SH-SY5Y (cell line): ENCODE measurements at regions not wholly inside any gene's neighbourhood (a gene's known extent, or its start where the extent isn't known, plus 50 kb on each side); places are given as distances from the start of the nearest gene placed in this dataset.
A peak's percentile ranks its signal among the peaks of the same experiment; 100 is the strongest.

Experiments used
- GATA2 ChIP-seq: IDR thresholded peaks from 2 replicates; pipeline ENCODE4 v1.6.1; 2011; ENCODE audit warnings: mild to moderate bottlenecking, low read depth, low read length
- GATA3 ChIP-seq: IDR thresholded peaks from 2 replicates; pipeline ENCODE4 v1.6.1; 2011; ENCODE audit warnings: low read depth, mild to moderate bottlenecking, low read length, moderate library complexity

DNA sequence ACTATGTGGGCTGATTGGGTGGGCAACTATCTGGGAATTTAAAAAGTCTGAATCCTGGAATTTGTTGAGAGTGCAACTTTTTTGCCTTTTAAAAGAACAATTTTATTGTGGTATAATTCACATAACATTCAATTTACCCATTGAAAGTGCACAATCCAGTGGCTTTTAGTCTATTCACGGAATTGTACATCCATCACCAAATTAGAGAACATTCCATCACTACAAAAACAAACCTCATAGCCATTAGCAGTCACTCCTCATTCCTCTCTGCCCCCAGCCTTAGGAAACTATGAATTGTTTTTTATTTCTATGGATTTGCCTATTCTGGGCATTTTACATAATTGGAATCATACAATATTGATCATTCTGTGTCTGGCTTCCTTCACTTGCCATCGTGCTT is 101.8 kb upstream of the ALDH1A3 start:
- TF ChIP-seq GATA3 (no peak), GATA2 (no peak)

DNA sequence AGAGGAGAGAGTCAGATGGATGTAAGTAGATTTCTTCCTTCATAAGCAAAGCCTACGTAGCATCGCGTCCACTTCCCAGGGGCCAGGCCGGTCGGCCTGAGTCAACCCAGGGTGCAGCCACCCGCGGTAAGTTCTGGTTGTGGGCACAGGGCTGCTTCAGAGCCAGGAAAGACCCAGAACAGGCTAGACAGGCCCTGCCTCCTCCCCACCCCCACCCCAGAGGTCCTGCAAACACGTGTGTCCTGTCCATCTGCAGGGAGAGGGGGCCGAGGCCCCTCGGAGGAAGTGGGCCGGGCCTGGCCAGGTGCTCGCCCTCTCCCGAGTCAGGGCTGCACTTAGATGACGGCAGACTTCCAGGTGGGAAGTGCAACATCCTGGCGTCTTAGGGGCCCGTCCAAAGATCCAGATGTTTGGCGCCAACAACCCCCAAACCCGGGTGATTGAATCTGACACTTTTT is 100.8 kb upstream of the ALDH1A3 start:
- TF ChIP-seq GATA3 (no peak), GATA2 (no peak)

DNA sequence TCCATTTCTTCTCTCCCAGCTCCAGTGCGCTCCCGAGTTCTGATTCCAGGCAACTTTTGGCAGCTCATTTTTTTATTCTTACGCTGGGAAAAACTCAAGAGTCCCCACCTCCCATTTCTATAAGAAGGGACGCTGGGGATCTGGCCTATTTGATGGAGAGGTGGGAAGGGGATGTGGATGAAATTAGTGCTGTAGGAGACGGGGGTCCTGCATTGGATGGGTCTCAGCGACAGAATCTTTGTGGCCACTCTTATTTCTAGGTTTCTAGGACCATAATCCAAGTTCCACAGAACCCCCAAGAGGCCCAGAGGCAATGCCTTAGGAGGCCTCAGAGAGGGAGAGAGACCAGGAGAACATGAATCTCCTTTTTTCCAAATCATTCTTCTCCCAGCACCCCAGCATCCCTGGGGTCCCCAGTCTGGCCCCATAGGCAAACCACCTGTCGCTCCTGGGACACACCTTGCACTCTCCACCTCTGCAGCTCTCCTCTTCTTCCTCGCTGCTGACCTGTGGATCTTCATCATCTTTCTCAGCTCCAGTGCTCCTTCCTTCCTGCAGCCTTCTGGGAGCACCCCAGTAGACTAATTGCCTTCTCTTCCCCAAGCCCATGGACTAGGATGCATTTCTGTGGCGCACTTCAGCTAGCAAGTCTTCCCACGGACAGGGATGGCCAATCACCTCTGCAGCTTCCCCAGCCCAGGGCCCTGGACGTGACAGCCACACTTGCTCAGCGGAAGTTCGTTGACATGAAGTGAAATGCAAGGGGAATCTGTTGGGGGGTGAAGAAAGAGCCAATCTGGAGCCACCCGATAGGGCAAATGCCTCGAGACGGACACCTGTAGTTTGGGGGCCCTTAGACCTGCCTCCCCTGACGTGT is 100.1 kb upstream of the ALDH1A3 start:
- no peak for TF ChIP-seq GATA2
- TF ChIP-seq GATA3, result no peak

DNA sequence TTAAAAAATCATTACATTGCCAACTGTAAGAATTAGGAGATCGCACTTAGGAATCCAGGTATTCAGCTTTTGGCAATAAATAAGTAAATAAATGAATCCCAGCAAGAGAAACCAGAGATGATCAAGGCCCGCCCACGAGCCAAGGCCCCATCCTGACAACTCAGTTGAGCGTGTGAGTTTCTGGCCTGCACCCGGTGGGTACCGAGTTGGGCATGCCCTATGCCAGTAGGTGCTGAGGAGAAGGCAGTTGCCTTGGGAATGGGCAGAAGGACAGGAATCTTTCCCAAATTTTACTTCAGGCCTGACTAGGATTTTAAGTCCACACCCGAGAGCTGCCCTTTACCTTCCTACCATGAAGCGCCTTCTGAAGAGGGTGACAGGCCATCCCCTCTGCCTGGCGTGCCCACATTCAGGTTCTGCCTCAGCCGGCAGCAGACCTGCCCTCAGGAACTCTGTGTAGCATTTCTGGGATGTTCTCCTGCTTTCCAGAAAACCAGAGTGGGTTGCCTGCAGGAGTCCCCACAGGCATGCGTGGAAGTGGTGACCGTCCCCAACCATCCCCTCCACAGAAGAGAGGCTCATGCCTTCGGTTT is 99.3 kb upstream of the ALDH1A3 start:
- TF ChIP-seq GATA3 (no peak), GATA2 (no peak)

DNA sequence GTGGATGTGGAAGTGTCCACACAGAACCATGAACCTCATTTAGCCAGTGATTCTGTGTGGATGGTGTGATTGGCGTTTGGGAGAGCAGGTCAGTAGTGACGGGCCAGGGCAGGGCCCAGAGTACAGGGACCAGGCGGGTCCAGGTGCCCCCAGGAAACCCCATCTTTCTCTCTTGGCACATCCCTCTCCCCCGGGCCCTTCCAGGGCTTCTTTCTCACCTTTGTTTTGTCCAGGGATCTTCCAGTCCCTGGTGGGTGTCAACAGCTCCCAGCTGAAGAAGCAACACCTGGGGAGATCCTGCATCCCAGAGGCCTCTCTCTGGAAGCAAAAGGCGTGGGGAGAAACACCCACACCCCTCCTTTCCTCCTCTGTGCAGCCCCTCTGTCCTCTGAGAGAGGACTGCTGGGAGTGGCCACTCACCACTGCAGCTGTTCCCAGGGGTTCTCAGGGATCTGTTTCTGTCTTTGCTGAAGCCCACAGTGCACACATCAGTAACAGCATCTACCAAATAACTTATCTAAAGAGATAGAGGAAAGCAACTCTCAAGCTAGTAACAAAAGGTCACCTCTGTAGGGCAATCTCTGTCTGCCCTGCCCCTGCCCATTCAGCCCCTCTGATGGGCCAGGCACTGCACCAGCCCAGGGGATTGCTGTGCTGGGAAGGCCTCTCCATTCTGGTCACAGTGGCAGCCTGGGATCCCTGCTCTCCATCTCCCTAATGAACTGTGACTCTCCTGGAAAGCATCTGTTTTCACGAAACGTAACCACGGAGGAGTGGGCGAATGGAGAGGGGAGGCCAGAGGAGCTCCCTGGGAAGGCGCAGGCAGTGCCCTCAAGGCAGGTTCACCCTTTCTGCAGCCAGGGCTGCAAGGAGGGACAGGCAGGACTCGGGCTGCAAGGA is 98.3 kb upstream of the ALDH1A3 start:
- TF ChIP-seq GATA3 (no peak), GATA2 (peak; percentile 73)

DNA sequence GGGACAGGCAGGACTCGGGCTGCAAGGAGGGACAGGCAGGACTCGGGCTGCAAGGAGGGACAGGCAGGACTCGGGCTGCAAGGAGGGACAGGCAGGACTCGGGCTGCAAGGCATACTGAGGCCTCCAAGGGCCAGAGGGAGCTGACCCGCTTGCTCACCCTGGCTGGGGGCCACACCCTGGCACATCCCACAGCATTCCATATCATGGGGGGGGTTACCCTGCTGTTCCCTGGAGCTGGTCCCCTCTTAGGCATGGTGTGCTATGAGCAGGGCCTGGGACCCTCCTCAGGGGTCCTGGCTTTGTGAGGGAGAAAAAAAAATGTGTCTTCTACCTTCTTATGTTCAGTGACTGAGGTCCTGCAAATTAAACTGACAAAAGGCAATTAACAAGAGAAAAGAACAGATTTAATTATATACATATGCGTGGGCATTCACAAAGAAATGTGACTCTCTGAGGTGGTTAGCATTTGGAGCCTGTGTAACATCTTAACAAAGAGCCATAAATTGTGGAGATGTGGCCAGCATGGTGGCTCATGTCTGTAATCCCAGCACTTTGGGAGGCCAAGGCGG is 97.6 kb upstream of the ALDH1A3 start:
- TF ChIP-seq GATA2 (no peak), GATA3 (no peak)

DNA sequence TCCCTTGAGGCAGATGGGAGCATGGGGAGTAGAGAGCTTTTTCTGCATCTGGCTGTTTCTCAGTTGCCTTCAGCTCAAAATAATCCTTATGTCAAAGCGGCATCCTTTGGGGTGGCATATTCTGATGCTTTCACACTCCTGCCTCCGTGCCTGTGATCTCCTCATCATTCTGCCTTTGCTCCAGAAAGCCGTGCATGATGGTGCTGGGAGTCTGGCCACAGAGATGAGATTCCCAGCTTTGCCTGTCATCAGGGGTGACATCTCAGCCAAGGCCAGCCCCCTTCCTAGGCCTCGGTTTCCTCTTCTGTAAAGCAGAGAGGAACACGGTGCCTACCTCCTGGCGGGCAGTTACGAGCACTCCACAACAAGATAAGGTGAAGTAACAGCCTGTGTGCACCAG is 96.3 kb upstream of the ALDH1A3 start:
- no peak for TF ChIP-seq GATA2
- no peak for TF ChIP-seq GATA3

DNA sequence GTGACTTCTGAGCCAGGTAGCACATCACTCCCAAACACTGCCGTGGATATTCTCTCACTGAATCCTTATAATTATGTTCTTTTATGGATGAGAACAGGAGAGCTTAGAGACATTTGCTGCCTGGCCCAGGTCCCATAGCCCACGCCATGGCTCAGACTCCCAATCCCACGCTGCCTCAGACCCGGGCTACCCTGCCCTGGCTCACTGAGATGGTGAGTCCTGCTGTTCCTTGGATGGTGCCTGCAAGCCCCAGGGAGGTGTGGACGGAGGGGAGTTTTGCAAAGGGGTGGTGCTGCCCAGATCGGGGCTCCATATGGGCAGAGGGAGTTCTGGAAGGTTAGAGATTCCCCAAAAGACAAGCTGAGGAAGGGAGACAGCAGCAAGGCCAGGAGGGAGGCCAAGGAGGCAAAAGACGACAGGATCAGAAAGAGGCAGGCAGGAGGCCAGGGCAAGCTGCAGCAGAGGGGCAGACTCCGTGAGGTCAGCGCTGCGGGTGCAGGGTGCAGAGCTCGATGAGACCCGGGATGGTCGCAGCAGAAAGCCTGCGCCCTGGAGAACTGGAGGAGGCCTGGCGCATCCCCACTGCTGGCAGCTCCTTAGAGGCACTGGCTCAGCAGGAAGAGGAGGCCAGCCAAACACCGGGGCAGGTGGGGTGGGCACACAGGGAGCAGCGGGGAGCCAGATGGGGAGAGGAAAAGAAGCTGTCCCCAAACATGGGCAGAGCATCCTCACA is 95.7 kb upstream of the ALDH1A3 start:
- no peak for TF ChIP-seq GATA3
- no peak for TF ChIP-seq GATA2

DNA sequence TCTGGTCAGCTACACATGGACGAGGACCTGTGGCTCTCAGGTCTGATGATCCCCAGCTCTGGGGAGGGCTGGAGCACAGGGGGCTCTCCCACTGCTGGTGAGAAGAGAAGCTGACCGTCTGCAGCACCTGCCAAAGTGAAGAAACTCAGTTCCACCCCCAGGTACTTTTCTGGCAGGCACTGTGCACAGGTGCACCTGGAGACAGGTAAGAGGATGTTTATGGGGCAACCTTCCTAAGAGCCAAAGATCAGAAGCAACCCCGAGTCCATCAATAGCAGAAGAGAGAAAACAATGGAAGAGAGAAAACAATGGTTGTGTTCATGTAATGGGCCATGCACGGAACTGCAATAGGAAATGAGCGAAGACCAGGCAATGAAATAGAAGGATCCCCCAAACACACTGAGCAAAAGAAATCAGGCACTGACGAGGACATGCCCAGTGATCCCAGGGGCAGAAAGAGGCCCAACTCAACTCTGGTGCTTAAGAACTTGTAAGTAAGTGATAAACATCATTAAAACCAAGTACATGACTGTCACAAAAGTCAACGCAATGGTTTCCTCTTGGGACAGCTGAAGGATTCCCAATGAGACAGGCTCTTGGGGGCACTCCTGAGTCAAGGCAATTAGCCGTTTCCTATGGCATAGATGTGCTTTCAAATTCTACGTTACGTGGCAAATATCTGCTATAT is 95.0 kb upstream of the ALDH1A3 start:
- TF ChIP-seq GATA2, result no peak
- no peak for TF ChIP-seq GATA3

DNA sequence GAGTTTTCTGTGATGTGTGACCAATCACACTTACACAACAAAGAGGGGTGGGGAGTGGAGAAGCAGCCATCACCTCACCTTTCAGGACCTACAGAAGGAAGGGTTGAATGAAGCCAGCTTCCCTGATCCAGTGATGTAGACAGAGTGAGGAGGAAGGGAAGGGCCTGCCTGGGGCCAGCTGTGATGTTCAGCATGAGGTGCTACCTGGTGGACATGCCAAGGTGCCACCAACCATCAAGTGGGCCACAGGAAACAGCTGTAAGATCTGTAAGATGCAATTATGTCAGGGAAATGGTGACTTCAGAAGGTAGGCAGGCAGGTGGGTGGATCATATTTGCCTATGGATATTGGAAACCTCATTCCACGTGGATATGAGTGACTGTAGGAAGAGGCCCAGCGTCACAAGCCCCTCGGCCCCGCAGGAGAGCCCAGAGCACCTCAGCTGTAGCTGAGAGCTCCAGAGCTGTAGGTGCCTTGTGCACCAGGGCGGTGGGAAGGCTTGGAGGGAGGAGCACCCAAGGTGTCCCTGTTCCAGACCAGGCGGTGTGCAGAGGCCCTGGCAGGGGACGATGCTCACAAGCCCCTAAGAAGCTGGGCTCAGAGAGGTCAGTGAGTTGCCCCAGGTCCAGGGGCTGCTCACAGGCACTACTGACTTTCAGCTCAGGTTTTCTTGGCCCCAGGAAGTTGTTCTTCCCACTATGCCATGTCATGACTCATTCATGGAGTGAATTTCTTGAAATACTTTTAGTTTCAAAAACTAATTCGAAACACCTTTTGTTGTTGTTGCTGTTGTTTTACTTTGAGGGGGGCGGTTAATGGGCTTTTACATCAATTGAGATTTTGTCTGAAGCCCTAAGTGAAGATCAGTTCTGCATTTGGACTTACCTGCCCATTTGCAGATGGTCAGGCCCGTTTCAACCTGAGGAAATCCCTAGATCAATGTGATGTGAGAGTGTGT is 94.2 kb upstream of the ALDH1A3 start:
- TF ChIP-seq GATA3 (no peak), GATA2 (no peak)

DNA sequence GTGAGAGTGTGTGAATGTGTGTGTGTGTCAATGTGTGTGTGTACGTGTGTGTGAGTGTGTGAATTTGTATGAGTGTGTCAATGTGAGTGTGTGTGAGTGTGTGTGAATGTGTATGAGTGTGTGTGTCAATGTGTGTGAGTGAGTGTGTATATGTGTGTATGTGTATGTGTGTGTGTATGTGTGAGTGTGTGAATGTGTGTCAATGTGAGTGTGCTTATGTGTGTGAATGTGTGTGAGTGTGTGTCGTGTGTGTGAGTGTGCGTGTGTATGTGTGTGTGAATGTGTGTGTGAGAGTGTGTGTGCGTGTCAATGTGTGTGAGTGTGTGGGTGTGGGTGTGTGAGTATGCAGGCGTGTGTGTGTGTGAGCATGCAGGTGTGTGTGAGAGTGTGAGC is 93.5 kb upstream of the ALDH1A3 start:
- TF ChIP-seq GATA2 (no peak), GATA3 (no peak)
